SK-N-SH treated with all-trans-retinoic acid at 6 μM for 48 hours (cell line): ENCODE measurements at regions not wholly inside any gene's neighbourhood (a gene's known extent, or its start where the extent isn't known, plus 50 kb on each side); places are given as distances from the start of the nearest gene placed in this dataset.

Source experiments
- ATAC-seq: fragments of 200-7000 bp; cut with Tn5 transposase; 3 replicates; pipeline ENCODE4 v1.9.1; 2020; ENCODE audit warnings: mild to moderate bottlenecking, moderate library complexity
- ARNTL ChIP-seq: fragments of 450-650 bp; formaldehyde crosslinking; IDR thresholded peaks from 2 replicates; pipeline ENCODE4 v1.5.0; 2020; ENCODE audit warnings: low read depth, mild to moderate bottlenecking, moderate library complexity, borderline replicate concordance
- CREB5 ChIP-seq: fragments of 250-450 bp; sonication (Bioruptor Pico); IDR thresholded peaks from 2 replicates; pipeline ENCODE4 v1.5.1; 2020; ENCODE audit warnings: low read depth, mild to moderate bottlenecking, moderate library complexity
- CSDC2 ChIP-seq: fragments of 250-450 bp; sonication (Bioruptor Pico); IDR thresholded peaks from 2 replicates; pipeline ENCODE4 v1.5.0; 2020; ENCODE audit warnings: mild to moderate bottlenecking, moderate library complexity
- GLIS3 ChIP-seq: fragments of 250-450 bp; sonication (Bioruptor Pico); IDR thresholded peaks from 2 replicates; pipeline ENCODE4 v1.5.0; 2020; ENCODE audit warnings: mild to moderate bottlenecking, moderate library complexity
- ISL1 ChIP-seq: fragments of 250-450 bp; sonication (Bioruptor Pico); IDR thresholded peaks from 2 replicates; pipeline ENCODE4 v2.1.2; 2022; ENCODE audit warnings: mild to moderate bottlenecking, moderate library complexity
- OSR1 ChIP-seq: fragments of 250-450 bp; sonication (Bioruptor Pico); IDR thresholded peaks from 2 replicates; pipeline ENCODE4 v1.8.0; 2022; ENCODE audit warnings: moderate library complexity, mild to moderate bottlenecking, inconsistent platforms
- PATZ1 ChIP-seq: fragments of 250-450 bp; sonication (Bioruptor Pico); IDR thresholded peaks from 2 replicates; pipeline ENCODE4 v1.8.0; 2020; ENCODE audit warnings: mild to moderate bottlenecking, moderate library complexity, borderline replicate concordance
- POU6F1 ChIP-seq: fragments of 250-450 bp; sonication (Bioruptor Pico); IDR thresholded peaks from 2 replicates; pipeline ENCODE4 v1.8.0; 2021; ENCODE audit warnings: low read depth, mild to moderate bottlenecking, moderate library complexity, borderline replicate concordance
- PPARA ChIP-seq: fragments of 250-450 bp; sonication (Bioruptor Pico); IDR thresholded peaks from 2 replicates; pipeline ENCODE4 v1.5.0; 2020; ENCODE audit warnings: mild to moderate bottlenecking, borderline replicate concordance
- RARB ChIP-seq: fragments of 250-450 bp; sonication (Bioruptor Pico); IDR thresholded peaks from 2 replicates; pipeline ENCODE4 v1.8.0; 2021; ENCODE audit warnings: mild to moderate bottlenecking, moderate library complexity
- SNAI2 ChIP-seq: fragments of 250-450 bp; sonication (Bioruptor Pico); IDR thresholded peaks from 2 replicates; pipeline ENCODE4 v1.5.0; 2020; ENCODE audit warnings: mild to moderate bottlenecking, moderate library complexity
- TCF4 ChIP-seq: fragments of 250-450 bp; sonication (Bioruptor Pico); IDR thresholded peaks from 2 replicates; pipeline ENCODE4 v1.8.0; 2021; ENCODE audit warnings: mild to moderate bottlenecking, moderate library complexity, borderline replicate concordance
- TOX ChIP-seq: fragments of 250-450 bp; sonication (Bioruptor Pico); IDR thresholded peaks from 2 replicates; pipeline ENCODE4 v1.8.0; 2021; ENCODE audit warnings: mild to moderate bottlenecking, moderate library complexity, borderline replicate concordance
- TSHZ2 ChIP-seq: fragments of 250-450 bp; sonication (Bioruptor Pico); IDR thresholded peaks from 2 replicates; pipeline ENCODE4 v1.5.0; 2020; ENCODE audit warnings: mild to moderate bottlenecking, moderate library complexity
- ZC3H10 ChIP-seq: fragments of 250-450 bp; sonication (Bioruptor Pico); IDR thresholded peaks from 2 replicates; pipeline ENCODE4 v1.5.1; 2021; ENCODE audit warnings: mild to moderate bottlenecking, moderate library complexity
- ZFP3 ChIP-seq: fragments of 250-450 bp; sonication (Bioruptor Pico); IDR thresholded peaks from 2 replicates; pipeline ENCODE4 v1.5.0; 2020; ENCODE audit warnings: mild to moderate bottlenecking, moderate library complexity
- ZFP30 ChIP-seq: fragments of 450-650 bp; formaldehyde crosslinking; IDR thresholded peaks from 2 replicates; pipeline ENCODE4 v1.5.0; 2022; ENCODE audit warnings: mild to moderate bottlenecking, moderate library complexity
- ZNF565 ChIP-seq: fragments of 450-650 bp; formaldehyde crosslinking; conservative IDR thresholded peaks from 2 replicates; pipeline ENCODE4 v1.5.0; 2020; ENCODE audit warnings: low read depth, mild to moderate bottlenecking, moderate library complexity
- ZNF70 ChIP-seq: fragments of 450-650 bp; formaldehyde crosslinking; IDR thresholded peaks from 2 replicates; pipeline ENCODE4 v1.5.0; 2020; ENCODE audit warnings: mild to moderate bottlenecking, moderate library complexity

- no peak for ATAC-seq
- TF ChIP-seq OSR1 (CRISPR knock-in tag) (no peak), ZC3H10 (CRISPR knock-in tag) (no peak), TSHZ2 (CRISPR knock-in tag) (no peak)
Measured at GRCh38 chr20:62555642-62556420, 80.0 kb upstream of the GATA5 start.

GRCh38 chr20:62557462-62557861 lies 81.7 kb upstream of the GATA5 start:
- no peak for TF ChIP-seq CSDC2 (CRISPR knock-in tag)
- TF ChIP-seq CREB5 (CRISPR knock-in tag) = no peak
- no peak for TF ChIP-seq ZNF565 (CRISPR knock-in tag)
- peak; percentile 21; the same call in 1 of the 3 replicates for ATAC-seq

GRCh38 chr20:62557999-62558408 lies 82.2 kb upstream of the GATA5 start:
- no peak for TF ChIP-seq ZFP30 (CRISPR knock-in tag)
- no peak for TF ChIP-seq TOX
- TF ChIP-seq ZFP3 (CRISPR knock-in tag) = no peak
- TF ChIP-seq ISL1 = no peak
- TF ChIP-seq TSHZ2 (CRISPR knock-in tag) = no peak
- TF ChIP-seq ZNF70 (CRISPR knock-in tag) = no peak
- no peak for TF ChIP-seq RARB (CRISPR knock-in tag)
- no peak for TF ChIP-seq POU6F1 (CRISPR knock-in tag)
- no peak for TF ChIP-seq ARNTL (CRISPR knock-in tag)
- no peak for TF ChIP-seq PATZ1 (CRISPR knock-in tag)
- TF ChIP-seq SNAI2 = no peak
- no peak for ATAC-seq

GRCh38 chr20:62558779-62559178 lies 83.0 kb upstream of the GATA5 start:
- ATAC-seq = no peak

More at GRCh38 chr20:62558779-62559178, 83.0 kb upstream of the GATA5 start:
- TF ChIP-seq PPARA (no peak), ARNTL (CRISPR knock-in tag) (no peak), TOX (no peak), ZNF565 (CRISPR knock-in tag) (no peak), ISL1 (no peak), ZNF70 (CRISPR knock-in tag) (no peak), PATZ1 (CRISPR knock-in tag) (no peak), GLIS3 (no peak), TCF4 (no peak), SNAI2 (no peak), ZC3H10 (CRISPR knock-in tag) (no peak), TSHZ2 (CRISPR knock-in tag) (no peak)
- TF ChIP-seq, all 23 proteins: peak for 0
